Ishikawa (cell line): ENCODE measurements at regions not wholly inside any gene's neighbourhood (a gene's known extent, or its start where the extent isn't known, plus 50 kb on each side); places are given as distances from the start of the nearest gene placed in this dataset.

ENCODE experiments used
- RAD21 ChIP-seq: IDR thresholded peaks from 2 replicates; pipeline ENCODE4 v1.6.1; 2012; ENCODE audit warnings: low read depth
- TEAD4 ChIP-seq: IDR thresholded peaks from 2 replicates; pipeline ENCODE4 v1.6.1; 2012

- no peak for TF ChIP-seq TEAD4
- no peak for TF ChIP-seq RAD21
These were observed 903.9 kb upstream of the MAP3K7 start for GRCh38 chr6:91490671-91491301.
